Colonic mucosa (tissue), 4 donors: ENCODE measurements at regions not wholly inside any gene's neighbourhood (a gene's known extent, or its start where the extent isn't known, plus 50 kb on each side); places are given as distances from the start of the nearest gene placed in this dataset.
"Not testable (repeated sequence)": the region's sequence is repeated elsewhere in the genome, so short reads cannot be mapped to it uniquely, and the experiment has no call there.

Source experiments
- DNase-seq: peaks from one replicate; pipeline ENCODE4 v3.0.0-alpha.2; 2020
- H3K27ac ChIP-seq: fragments of 200-600 bp; one replicate; pipeline ENCODE4 v1.8.0; 2021
- H3K27me3 ChIP-seq: fragments of 200-600 bp; one replicate; pipeline ENCODE4 v1.8.0; 2021
- H3K36me3 ChIP-seq: fragments of 200-600 bp; one replicate; pipeline ENCODE4 v1.8.0; 2021
- H3K4me1 ChIP-seq: fragments of 200-600 bp; one replicate; pipeline ENCODE4 v1.8.0; 2021; ENCODE audit warnings: mild to moderate bottlenecking
- H3K4me3 ChIP-seq: fragments of 200-600 bp; one replicate; pipeline ENCODE4 v1.8.0; 2021
- H3K9ac ChIP-seq, 2 donors: one replicate each; pipeline ENCODE4 v1.7.0; 2013; ENCODE audit warnings: control low read depth in 2 of 2, low read depth in 2 of 2, low read length in 2 of 2
- H3K9me3 ChIP-seq: fragments of 200-600 bp; one replicate; pipeline ENCODE4 v1.8.0; 2021
- CTCF ChIP-seq: fragments of 200-600 bp; IDR thresholded peaks from one replicate; pipeline ENCODE4 v1.8.0; 2022; ENCODE audit warnings: antibody characterized with exemption, mild to moderate bottlenecking
- intact Hi-C: fragments of 100-400 bp; cut with DNase I; formaldehyde crosslinking; loops from one replicate; pipeline ENCODE4 v1.14.1; 2022
- donor health status: healthy.
- donor health status: DM: no; HTN: no; CAD: no.
- donor health status: DM: no; HTN: no; CAD: no.

- DNase-seq = no peak
- Histone ChIP-seq H3K9ac (no peak overlapping the region), H3K27me3 (no peaks in the 10 kb centered on the region), H3K36me3 (no peaks in the 10 kb centered on the region), H3K4me1 (no peaks in the 10 kb centered on the region), H3K9me3 (no peaks in the 10 kb centered on the region), H3K27ac (no peak overlapping the region), H3K4me3 (no peak overlapping the region)
- intact Hi-C loops = no loop called here
- TF ChIP-seq CTCF = no peak
Measured at GRCh38 chr7:32223071-32223650, 153.0 kb upstream of the PDE1C start.

GRCh38 chr7:32222251-32222900 lies 152.2 kb upstream of the PDE1C start:
- no peak for DNase-seq
- intact Hi-C loops = no loop called here
- Histone ChIP-seq H3K9ac (no peak overlapping the region), H3K27me3 (no peaks in the 10 kb centered on the region), H3K4me3 (no peak overlapping the region), H3K4me1 (no peaks in the 10 kb centered on the region), H3K27ac (no peak overlapping the region), H3K9me3 (no peaks in the 10 kb centered on the region), H3K36me3 (no peaks in the 10 kb centered on the region)
- no peak for TF ChIP-seq CTCF

- H3K4me1 ChIP-seq = no peaks in the 10 kb centered on the region
- TF ChIP-seq CTCF = no peak
- no peak for DNase-seq
Measured at GRCh38 chr7:32221736-32222135, 151.5 kb upstream of the PDE1C start.

GRCh38 chr7:32221056-32221455 lies 150.8 kb upstream of the PDE1C start:
- H3K4me3 ChIP-seq = no peak overlapping the region
- intact Hi-C loops = no loop called here
- no peaks in the 10 kb centered on the region for H3K9me3 ChIP-seq
- no peaks in the 10 kb centered on the region for H3K27me3 ChIP-seq
- peak; percentile 5 for DNase-seq
- no peak overlapping the region for H3K27ac ChIP-seq
- no peak overlapping the region for H3K9ac ChIP-seq
- TF ChIP-seq CTCF = no peak
- no peaks in the 10 kb centered on the region for H3K4me1 ChIP-seq
- H3K36me3 ChIP-seq = no peaks in the 10 kb centered on the region

More at GRCh38 chr7:32221736-32222135, 151.5 kb upstream of the PDE1C start:
- no peaks in the 10 kb centered on the region for H3K9me3 ChIP-seq
- no peak overlapping the region for H3K9ac ChIP-seq
- intact Hi-C loops = no loop called here
- no peak overlapping the region for H3K4me3 ChIP-seq
- H3K36me3 ChIP-seq = no peaks in the 10 kb centered on the region
- no peaks in the 10 kb centered on the region for H3K27me3 ChIP-seq
- no peak overlapping the region for H3K27ac ChIP-seq

GRCh38 chr7:32219831-32220230 lies 149.6 kb upstream of the PDE1C start:
- intact Hi-C loops = loop anchor here (10.0 kb wide), 1 partner anchor 125 kb away; no protein-coding TSS in a partner anchor
- not testable (repeated sequence) for H3K27ac ChIP-seq, H3K4me1 ChIP-seq, H3K9ac ChIP-seq, H3K9me3 ChIP-seq, H3K36me3 ChIP-seq, DNase-seq, H3K4me3 ChIP-seq, H3K27me3 ChIP-seq

- Histone ChIP-seq H3K27ac (no peak overlapping the region), H3K27me3 (no peaks in the 10 kb centered on the region), H3K4me3 (no peak overlapping the region), H3K4me1 (no peaks in the 10 kb centered on the region), H3K36me3 (no peaks in the 10 kb centered on the region), H3K9me3 (no peaks in the 10 kb centered on the region), H3K9ac (no peak overlapping the region)
- intact Hi-C loops = loop anchor here (10.0 kb wide), 1 partner anchor 125 kb away; no protein-coding TSS in a partner anchor
- peak; percentile 6 for DNase-seq
- no peak for TF ChIP-seq CTCF
Measured at GRCh38 chr7:32219416-32219815, 149.2 kb upstream of the PDE1C start.
